Femur (tissue), 1 donor: ENCODE measurements at regions not wholly inside any gene's neighbourhood (a gene's known extent, or its start where the extent isn't known, plus 50 kb on each side); places are given as distances from the start of the nearest gene placed in this dataset.

ENCODE experiments used
- DNase-seq: peaks from one replicate; pipeline ENCODE4 v3.0.0-alpha.2; 2017

DNA sequence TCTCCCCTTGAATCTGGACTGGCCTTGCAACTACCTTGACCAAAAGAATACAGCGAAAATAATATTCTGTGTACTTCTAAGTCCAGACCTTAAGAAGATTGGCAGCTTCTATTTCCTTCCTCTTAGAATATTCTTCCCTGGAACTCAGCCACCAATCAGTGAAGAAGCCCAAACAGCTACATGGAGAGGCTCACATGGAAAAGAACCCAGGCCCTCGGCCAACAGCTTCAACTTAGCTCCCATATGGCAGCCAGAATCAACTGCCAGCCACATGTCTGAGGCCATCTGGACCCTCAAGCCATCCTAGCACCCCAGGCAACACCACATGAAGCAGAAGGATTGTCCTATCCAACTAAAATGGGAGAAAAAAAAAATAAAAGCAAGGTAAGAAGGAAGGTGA lies 178.8 kb downstream of the IBTK start:
- no peak for DNase-seq

DNA sequence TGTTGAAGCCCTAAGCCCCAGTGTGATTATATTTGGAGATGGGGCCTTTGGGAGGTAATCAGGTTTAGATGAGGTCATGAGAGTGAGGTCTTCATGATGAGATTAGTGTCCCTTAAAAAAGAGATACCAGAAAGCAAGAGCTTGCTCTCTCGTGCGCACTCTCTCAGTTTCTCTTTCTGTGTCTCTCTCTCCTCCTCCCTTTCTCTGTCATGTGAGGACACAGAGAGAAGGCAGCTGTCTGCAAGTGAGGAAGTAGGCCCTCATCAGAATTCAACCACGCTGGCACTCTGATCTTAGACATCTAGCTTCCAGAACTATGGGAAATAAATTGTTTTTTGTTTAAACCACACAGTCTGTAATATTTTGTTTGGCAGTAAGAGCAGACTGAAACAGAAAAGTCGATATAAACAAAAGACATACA lies 180.5 kb downstream of the IBTK start:
- no peak for DNase-seq

DNA sequence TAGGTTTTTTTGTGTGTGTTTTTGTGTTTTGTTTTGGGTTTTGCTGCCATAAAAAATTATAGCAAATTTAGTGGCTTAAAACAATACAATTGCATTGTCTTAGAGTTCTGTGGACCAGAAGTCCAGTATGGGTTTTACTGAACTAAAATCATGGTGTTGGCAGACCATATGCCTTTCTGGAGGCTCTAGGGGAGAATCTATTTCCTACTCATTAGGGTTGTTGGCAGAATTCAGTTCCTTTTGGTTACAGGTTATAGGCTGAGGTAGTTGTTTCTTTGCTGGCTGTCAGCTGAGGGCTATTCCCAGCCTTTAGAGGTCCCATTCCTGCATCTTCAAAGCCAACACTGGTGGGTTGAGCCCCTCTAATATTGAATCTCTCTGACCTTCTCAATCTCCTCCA lies 181.3 kb downstream of the IBTK start:
- no peak for DNase-seq

DNA sequence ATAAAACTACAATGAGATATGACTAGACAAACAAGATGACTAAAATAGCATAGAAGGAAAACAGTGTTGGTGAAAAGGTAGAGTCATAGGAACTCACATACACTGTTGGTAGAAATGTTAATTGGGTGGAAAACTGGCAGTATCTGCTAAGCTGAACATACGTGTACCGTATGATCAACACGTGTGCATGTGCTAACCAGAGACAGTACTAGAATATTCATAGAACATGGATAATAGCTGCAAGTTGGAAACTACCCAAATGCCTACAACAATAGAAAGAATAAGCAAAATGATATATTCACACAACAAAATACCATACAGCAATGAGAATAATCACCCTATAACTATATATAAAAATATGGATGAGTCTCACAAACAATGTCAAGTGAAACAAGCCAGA lies 184.0 kb downstream of the IBTK start:
- DNase-seq: no peak

DNA sequence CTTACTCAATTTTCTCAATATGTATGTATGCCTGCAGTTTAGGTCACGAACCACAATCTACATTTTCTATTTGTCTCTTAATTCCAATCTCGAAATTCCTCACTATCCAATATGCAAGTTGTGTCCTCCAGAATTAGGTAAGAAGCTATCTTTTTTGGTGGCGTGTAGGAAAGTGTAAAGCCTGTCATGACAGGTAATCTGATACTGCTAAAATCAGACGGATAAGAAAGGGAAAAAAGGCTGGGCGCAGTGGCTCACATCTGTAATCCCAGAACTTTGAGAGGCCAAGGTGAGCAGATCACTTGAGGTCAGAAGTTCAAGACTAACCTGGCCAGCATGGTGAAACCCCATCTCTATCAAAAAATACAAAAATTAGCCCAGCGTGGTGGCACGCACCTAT lies 185.3 kb downstream of the IBTK start:
- DNase-seq: no peak

DNA sequence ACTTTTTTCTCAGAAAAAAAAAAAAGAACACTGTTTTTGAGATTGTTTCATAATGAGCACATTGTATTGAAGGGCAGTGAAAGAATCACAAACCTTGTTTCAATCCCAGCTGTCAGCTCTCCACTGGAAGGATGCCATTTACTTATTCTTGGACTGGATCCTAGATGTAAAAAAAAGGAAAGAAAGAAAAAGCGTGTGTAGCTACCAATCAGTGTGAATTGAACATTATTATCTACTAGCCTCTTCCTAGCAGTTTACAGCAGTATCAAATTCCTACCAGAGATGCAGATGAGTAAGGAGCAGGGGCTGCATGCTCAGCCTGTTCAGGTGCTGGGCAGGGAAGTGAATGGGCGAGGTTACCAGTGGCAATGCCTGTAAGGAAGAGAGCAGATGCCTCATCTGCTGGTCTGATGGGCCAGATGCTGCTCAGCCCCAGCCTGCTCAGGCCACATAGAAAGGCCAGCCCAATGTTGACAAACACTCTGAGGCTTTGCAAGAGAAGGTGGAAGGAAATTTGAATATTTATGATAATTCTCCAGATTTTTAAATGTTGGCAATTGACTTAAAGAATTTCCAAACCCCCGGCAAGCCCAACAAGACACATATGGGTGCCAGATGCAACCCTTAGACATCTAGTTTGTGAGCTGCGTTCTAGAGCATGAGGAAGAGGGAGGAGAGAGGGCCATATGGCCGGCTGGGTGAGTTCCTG lies 189.5 kb downstream of the IBTK start:
- no peak for DNase-seq

DNA sequence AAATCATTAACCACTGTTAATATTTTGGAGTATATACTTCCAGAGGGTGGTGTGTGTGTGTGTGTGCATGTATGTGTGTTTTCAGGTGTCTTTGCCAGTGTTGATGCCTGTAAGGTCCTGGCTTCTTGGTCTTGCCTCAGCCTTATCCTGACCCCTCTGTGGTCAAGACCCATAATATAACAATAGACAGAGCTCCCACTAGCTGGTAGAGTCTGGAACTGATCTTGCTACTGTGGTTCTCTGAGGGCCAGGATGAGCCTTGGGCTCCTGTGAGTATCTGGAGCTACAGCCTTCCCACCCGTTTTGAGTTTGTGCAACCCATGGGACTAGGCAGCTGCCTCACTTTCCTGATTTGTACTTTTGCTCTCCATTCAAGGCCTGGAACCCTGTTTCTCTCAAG lies 191.0 kb downstream of the IBTK start:
- DNase-seq: no peak

DNA sequence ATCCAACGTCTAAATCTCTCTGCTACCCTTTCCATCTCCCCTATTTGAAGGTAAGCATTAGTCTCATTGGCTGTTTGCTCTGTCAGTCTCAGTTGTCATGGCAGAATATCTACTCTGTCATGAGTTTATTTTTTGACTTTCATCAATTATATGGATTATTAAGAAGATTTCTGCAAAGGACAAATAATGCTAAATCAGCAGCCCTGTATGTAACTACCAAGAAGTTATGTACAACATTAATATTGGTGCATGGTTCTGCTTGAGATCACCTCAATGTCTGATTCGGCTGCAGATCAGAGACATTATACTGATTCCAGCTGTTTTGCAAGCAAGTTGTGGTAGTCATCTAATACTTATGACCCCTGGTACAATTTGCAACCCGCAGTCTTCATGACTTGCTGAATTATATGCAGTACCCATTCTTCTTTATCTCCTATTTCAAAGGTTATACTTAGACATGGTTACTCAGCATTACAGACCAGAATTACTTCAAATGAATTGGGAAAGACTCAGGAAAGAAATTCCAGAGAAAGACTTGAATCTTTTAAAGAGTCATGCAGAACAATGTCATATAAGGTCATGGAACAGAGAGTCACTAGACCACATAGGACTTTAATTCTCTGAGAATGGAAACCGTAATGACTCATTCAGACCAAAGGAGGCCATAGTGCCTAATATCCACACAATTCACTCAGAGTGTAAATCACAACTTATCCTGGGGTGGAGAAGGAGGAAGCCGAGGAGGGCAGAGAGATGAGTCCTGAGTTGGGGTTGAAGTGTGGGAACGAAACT lies 201.4 kb downstream of the IBTK start:
- no peak for DNase-seq

DNA sequence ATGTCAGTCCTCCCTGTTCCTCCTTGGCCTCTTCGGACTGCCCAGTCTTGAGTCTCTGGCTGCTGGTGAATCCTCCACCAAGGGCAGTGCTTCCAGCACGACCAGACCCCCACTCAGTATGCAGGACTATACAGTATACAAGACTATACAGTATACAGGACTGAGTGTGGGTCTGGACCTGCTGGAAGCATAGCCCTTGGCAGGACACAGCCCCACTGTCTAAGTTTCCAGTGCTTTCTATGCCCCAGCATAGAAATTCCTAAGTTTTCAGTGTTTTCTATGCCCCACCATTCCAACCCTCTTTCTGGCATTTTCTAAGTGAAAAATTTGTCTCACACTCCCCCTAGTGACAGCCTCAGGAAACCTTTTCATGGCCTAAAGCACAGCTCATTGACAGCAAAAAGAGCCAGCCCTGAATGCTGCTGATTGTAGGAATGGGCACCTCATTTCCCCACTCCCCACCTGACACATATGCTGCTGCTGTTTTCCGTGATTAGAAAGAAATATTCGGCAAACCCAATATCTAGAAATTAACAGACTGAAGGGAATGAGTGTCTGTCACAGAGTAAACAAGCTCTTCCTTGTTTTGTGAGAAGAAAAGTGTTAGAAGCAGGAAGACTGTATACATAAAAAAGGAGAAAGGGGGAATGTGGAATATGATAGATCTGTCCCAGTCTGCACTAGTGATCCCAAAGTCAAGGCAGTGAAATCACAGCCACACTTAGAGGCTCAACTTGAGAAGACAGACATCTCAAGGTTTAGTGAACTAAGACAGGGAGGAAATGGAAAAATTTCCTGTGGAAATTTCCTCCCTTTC lies 206.9 kb downstream of the IBTK start:
- DNase-seq: peak; percentile 59

DNA sequence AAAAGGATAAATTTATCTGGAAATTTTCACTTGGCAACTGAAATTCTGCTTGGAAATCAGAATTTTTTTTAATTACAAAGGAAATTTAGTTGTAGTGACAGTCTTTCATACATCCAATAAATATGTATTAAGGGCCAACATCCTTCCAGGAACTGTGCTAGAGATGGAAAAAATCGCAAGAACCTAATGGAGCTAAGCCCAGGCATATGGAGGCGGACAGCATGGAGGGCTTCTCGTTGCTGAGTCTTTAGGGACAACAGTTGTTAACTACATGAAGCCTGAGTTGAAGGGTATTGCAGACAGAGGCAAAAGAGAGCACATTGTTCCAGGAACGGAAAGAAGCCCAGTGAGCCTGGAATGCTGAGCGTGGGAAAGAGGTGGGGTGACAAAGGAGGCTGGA lies 208.9 kb downstream of the IBTK start:
- no peak for DNase-seq

DNA sequence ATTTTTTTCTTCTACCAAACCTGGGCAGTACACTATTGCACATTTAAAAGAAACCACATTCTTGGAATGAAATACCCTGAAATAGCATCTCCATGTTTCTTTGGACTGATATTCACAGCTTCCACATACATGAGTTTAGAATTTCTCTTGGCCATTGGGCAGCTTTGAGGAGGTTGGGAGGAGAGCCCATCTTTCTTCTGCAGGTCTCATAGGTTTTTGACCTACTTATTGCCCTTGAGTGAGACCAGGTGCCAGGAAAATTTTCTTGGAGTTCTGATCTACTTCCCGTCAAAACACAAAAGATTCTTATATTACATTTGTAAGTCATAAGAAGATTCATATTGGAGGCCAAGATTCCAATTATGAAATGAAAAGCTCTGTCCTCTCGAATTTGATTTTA lies 212.0 kb downstream of the IBTK start:
- DNase-seq: peak; percentile 67

DNA sequence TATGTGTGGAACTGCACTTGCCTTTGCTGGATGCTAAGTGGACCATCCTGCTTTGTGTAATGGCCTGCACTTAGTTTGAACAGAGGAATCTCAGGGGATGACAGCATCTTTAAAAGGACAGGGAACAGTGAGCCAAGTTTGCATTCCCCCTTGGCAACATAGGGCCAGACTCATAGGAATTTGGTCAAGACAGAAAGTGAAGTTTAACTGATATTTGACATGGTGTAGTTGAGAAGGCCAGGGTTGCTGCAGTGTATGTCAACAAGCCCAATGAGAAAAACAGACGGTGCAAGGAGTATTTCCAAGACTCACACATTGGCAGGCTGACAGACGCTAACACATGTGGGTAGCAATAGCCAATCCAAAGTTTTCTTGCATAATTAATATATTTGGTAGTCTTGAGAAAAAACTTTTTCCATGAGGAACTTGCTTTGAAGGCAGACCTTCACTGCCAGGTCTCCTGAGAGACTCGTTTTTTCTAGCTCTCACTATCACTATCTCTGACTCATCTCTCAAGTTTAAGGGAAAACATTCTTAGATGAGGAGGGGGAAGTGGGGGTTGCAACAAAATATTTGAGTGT lies 213.8 kb downstream of the IBTK start:
- peak; percentile 76 for DNase-seq

DNA sequence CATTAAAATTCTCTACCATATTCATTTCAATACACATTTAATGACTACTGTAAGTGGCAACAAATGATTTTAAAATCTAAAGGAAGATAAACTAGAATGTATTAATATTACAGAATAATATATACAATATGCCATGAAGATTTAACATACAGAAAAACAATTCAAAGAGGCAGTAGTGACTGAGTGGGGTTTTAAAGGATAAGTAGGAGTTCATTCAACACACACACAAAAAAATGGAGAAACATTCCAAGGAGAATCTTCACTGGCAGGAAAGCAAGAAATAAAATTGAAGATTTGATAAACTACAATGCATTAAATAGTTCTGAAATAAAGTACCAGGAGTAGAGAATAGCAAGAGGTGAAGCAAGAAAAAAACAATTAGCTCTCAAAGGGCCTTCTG lies 215.1 kb downstream of the IBTK start:
- no peak for DNase-seq

DNA sequence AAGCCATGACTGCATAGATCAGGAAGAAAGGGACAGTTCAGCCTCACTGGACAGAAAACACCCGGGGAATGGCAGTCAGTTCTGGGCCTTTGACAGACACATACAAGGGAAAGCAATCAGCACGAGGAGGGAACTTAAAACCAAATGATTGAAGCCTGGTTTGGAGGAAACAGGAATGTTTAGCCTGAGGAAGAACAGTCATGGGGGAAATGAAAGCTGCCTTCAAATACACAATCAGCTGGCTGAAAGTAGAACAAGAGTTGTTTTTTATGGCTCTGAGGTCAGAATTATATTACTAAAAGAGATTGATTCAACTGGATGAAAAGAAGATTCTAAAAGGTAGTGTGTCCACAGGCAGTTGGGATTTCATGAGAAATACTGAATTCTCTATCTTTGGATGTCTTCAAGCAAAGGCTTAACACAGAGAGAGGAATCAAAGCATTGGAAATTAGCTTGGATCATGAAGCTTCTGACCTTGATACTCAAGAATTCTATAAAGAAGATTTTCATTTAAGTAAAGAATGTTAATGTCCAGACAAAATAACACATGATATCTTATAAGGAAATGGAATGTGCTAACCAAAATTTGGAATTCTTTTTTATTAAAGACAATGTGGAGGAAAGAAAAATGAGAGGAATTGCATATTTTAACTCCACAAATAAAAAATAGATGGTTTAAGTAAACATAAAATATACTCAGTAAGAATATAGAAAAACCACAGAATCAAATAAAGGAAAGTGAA lies 216.6 kb downstream of the IBTK start:
- no peak for DNase-seq

DNA sequence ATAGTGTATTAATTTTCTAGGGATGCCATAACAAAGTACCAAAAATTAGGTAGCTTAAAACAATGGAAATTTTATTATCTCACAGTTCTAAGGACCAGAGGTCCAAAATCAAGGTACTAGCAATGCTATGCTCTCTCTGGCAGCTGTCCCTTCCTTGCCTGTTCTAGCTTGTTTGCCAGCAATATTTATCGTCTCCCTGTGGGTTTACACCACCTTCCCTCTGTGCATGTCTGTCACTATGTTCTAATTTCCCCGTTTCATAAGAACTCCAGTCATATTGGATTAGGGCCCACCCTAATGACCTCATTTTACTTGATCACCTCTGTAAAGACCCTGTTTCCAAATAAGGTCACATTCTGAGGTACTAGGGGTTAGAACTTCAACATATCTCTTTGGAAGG lies 217.2 kb downstream of the IBTK start:
- DNase-seq: no peak

DNA sequence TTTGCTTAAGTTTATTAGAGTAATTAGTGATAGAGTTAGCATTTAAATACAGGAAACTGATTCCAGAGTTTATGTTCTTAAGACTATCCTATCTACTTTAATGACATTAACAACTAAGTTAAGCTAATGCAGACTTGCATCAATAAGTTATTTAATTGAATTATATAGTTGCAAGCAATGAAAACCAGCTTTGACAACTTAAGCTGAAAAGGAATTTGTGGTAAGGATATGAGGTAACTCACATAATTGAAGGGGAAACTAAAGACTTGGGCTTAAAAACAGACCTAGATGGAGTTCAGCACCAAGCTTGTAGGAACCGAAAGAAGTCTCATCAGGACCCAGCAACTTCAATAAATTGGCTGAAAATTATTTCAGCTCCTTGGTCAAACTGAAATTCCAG lies 222.3 kb downstream of the IBTK start:
- DNase-seq: no peak

DNA sequence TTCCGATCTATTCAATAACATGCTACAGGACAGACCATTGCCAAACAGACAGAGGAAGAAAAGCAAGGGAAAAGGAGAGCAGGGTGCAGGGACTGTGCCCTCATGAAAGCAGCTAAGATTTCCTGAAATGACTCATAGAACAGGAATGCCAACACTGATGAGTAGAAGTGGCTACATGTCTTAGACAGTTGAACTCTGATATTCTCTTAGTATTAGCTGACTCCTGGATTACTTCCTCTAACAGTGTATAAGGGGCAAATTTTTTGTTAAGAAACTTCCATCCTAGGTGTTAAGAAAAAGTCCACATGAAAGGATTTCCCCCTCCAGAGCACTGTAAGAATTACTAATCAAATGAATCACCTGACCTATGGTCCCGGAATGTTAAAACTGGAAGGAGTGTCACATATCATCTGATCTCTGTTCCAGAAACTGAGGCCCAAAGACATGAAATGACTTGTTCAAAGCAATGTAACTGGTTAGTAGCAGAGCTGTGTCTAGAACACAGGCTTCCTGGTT lies 224.9 kb downstream of the IBTK start:
- DNase-seq: no peak

DNA sequence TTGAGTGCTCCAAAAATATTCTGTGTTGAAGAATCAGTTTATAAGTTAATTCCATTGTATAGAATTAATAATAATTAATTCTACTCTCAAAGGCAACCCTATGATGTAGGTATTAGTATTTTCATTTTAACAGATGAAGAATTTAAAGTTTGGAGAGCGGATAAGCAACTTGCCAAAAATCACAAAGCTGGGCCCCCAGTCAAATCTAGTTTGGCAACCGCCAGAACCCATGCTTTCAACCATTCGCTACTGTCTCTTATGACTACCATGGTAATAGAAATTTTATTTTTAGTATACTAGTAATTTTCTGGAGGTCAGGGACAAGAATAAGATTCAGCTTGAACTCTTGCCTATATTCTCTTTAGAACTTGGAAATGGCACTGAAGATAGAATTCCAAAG lies 229.8 kb downstream of the IBTK start:
- DNase-seq: no peak

DNA sequence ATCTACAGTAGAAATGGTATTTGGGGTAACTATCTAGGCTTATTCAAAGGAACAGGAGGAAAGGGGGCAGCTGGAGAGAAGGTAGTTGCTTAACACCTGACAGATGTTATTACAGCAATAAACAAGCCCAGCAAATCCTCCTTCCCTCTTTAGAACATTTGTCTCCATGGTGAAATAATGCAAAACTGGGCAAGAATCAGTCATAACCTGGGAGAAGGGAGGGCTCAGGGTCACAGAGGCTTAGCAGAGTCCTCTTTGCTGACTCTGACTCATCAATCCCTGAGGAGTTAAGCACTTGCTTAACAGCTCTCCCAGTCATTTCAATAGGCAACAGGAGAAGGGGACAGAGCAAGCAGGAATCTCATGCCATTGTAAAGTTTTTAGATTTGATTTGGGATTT lies 230.3 kb downstream of the IBTK start:
- no peak for DNase-seq

DNA sequence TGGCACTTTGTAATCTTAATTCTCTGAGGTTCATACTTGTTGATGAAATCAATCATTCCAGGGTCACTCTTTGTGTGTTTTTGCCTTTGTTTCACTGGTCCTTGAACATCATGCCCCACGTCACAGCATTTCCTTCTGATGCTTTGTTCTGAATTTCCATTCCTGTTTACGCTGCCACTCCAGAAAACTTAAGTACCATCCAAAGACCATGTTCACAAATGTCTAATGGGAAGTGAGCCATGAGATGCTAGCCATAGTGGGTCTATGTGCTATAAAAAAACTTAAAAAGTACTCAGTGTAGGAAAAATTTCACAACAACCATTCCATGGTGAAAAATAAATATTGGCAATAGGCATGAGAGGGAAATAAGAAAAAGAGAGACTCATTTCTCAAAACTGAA lies 232.0 kb downstream of the IBTK start:
- DNase-seq: no peak

DNA sequence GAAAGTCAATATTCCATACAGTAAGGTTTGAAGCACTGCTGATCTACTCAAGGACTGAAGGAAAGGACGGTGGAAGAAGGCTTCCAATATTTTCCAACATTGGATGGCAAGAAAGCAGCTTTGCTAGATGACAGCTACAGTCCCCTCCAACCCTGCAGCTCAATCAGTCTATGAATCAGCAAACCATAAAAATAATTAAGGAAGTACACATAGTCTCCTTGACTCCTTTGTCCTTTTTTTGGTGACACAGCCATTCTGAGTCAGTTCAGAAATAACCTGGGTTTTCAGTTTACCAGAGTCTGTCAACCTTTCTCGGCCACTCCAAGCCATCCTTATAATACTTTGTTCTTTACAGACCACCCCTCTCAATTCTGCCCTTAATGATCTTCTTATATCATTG lies 232.5 kb downstream of the IBTK start:
- no peak for DNase-seq
